ENCODE measurements at regions not wholly inside any gene's neighbourhood (a gene's known extent, or its start where the extent isn't known, plus 50 kb on each side); places are given as distances from the start of the nearest gene placed in this dataset.

GRCh38 chr18:2387588-2387987 is 183.7 kb downstream of the METTL4 start:
- no peak for DNase-seq (ENCODE audit: low spot score in 2 of 2, unreplicated experiment in 2 of 2)
- Mint-ChIP-seq H3K4me3 (no peak overlapping the region), H3K36me3 (no peaks in the 10 kb centered on the region), H3K4me1 (no peaks in the 10 kb centered on the region), H3K9me3 (peaks cover 21% of the 10 kb centered on the region), H3K27ac (no peak overlapping the region), H3K27me3 (ENCODE audit: low read depth) (no peaks in the 10 kb centered on the region)
- TF ChIP-seq, protein P1, sequence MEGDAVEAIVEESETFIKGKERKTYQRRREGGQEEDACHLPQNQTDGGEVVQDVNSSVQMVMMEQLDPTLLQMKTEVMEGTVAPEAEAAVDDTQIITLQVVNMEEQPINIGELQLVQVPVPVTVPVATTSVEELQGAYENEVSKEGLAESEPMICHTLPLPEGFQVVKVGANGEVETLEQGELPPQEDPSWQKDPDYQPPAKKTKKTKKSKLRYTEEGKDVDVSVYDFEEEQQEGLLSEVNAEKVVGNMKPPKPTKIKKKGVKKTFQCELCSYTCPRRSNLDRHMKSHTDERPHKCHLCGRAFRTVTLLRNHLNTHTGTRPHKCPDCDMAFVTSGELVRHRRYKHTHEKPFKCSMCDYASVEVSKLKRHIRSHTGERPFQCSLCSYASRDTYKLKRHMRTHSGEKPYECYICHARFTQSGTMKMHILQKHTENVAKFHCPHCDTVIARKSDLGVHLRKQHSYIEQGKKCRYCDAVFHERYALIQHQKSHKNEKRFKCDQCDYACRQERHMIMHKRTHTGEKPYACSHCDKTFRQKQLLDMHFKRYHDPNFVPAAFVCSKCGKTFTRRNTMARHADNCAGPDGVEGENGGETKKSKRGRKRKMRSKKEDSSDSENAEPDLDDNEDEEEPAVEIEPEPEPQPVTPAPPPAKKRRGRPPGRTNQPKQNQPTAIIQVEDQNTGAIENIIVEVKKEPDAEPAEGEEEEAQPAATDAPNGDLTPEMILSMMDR (IDR thresholded peaks at IDR 0.05; ENCODE audit: unreplicated experiment) = no peak

- H3K27ac Mint-ChIP-seq = no peak overlapping the region
- no peak for DNase-seq (ENCODE audit: low spot score in 2 of 2, unreplicated experiment in 2 of 2)
- no peaks in the 10 kb centered on the region for H3K36me3 Mint-ChIP-seq
- H3K4me1 Mint-ChIP-seq = peaks cover 5% of the 10 kb centered on the region
- no peak overlapping the region for H3K4me3 Mint-ChIP-seq
- TF ChIP-seq, protein P1 (IDR thresholded peaks at IDR 0.05; ENCODE audit: unreplicated experiment) = no peak
- no peaks in the 10 kb centered on the region for H3K27me3 Mint-ChIP-seq (ENCODE audit: low read depth)
- peaks cover 21% of the 10 kb centered on the region for H3K9me3 Mint-ChIP-seq
These were observed 181.1 kb downstream of the METTL4 start for GRCh38 chr18:2390158-2390557.

DNA sequence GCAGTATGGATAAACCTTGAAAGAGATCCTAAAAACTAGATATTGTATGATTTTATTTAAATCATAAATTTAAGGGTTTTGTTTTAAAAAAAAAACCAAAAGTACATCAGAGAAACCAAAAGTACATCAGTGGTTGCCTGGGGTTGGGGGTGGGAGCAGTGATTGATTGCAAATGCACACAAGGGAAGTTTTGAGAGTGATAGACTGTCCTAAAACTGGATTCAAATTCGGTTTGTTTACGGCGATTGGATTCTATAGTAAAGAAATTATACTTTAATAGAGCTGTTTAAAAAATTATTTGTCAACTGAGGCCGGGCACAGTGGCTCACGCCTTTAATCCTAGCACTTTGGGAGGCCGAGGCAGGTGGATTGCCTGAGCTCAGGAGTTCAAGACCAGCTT is 179.8 kb downstream of the METTL4 start:
- Mint-ChIP-seq H3K27me3 (ENCODE audit: low read depth) (no peaks in the 10 kb centered on the region), H3K4me1 (peaks cover 5% of the 10 kb centered on the region), H3K27ac (no peak overlapping the region), H3K4me3 (no peak overlapping the region), H3K9me3 (peaks cover 17% of the 10 kb centered on the region), H3K36me3 (no peaks in the 10 kb centered on the region)
- no peak for DNase-seq (ENCODE audit: low spot score in 2 of 2, unreplicated experiment in 2 of 2)
- TF ChIP-seq, protein P1 (IDR thresholded peaks at IDR 0.05; ENCODE audit: unreplicated experiment) = no peak

DNA sequence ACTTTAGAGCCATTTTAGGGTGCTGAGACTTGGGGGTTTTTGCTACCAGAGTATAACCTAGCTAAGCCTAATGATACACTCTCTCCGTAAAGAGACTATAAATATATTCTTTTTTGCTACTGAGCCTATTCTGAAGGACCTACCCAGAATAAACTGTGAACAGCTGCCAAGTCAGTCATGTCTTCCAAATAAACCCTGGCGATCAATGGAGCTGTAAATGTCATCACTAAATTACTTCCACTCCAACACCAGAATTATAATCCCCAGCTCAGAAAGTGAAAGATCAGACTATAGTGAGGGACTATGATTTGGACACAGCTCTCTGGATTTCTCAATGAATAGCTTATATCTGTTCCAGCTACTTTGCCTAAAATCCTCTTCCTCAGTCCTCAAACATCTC is 178.9 kb downstream of the METTL4 start:
- Mint-ChIP-seq H3K36me3 (no peaks in the 10 kb centered on the region), H3K4me3 (no peak overlapping the region), H3K27me3 (ENCODE audit: low read depth) (no peaks in the 10 kb centered on the region), H3K27ac (no peak overlapping the region), H3K4me1 (peaks cover 5% of the 10 kb centered on the region), H3K9me3 (peaks cover 10% of the 10 kb centered on the region)
- TF ChIP-seq, protein P1 (IDR thresholded peaks at IDR 0.05; ENCODE audit: unreplicated experiment) = no peak
- DNase-seq (ENCODE audit: low spot score in 2 of 2, unreplicated experiment in 2 of 2) = no peak

- Mint-ChIP-seq H3K4me3 (no peak overlapping the region), H3K27ac (no peak overlapping the region), H3K9me3 (no peaks in the 10 kb centered on the region), H3K4me1 (peaks cover 5% of the 10 kb centered on the region), H3K36me3 (no peaks in the 10 kb centered on the region), H3K27me3 (ENCODE audit: low read depth) (no peaks in the 10 kb centered on the region)
- TF ChIP-seq, protein P1 (IDR thresholded peaks at IDR 0.05; ENCODE audit: unreplicated experiment) = no peak
- no peak for DNase-seq (ENCODE audit: low spot score in 2 of 2, unreplicated experiment in 2 of 2)
These were observed 176.6 kb downstream of the METTL4 start for GRCh38 chr18:2394684-2395083.

All from mesothelial cell of epicardium (in vitro differentiated cells).